Kidney (tissue), 13 donors: ENCODE measurements at regions not wholly inside any gene's neighbourhood (a gene's known extent, or its start where the extent isn't known, plus 50 kb on each side); places are given as distances from the start of the nearest gene placed in this dataset.
A peak's percentile ranks its signal among the peaks of the same experiment; 100 is the strongest.

Experiments used
- DNase-seq, 5 donors: peaks; one replicate each; pipeline ENCODE4 v3.0.0-alpha.2; 2013 to 2020
- FAIRE-seq: peaks from 2 replicates; lab custom pipeline; 2012; peaks lifted over from hg19 to GRCh38; lab: Jason Lieb, UNC
- H3K27ac ChIP-seq, 2 donors: one replicate each; pipeline ENCODE4 v1.7.0; 2013; ENCODE audit warnings: low read depth in 2 of 2, low read length in 2 of 2, inconsistent platforms in 1 of 2
- H3K27me3 ChIP-seq: one replicate; pipeline ENCODE4 v1.7.1; 2013; ENCODE audit warnings: low read length, inconsistent platforms; ENCODE audit not compliant: control insufficient read depth, insufficient read depth
- H3K36me3 ChIP-seq, 3 donors: one replicate each; pipeline versions ENCODE4 v1.7.0 to v1.7.1; 2013; ENCODE audit warnings: low read length in 3 of 3, control low read depth in 1 of 3, inconsistent platforms in 1 of 3; ENCODE audit not compliant: insufficient read depth in 3 of 3, control insufficient read depth in 2 of 3
- H3K4me1 ChIP-seq, 3 donors: one replicate each; pipeline versions ENCODE4 v1.7.0 to v1.7.1; 2013; ENCODE audit warnings: low read length in 3 of 3, inconsistent platforms in 1 of 3, low read depth in 1 of 3; ENCODE audit not compliant: control insufficient read depth in 2 of 3, insufficient read depth in 2 of 3
- H3K4me3 ChIP-seq, 3 donors: one replicate each; pipeline versions ENCODE4 v1.7.0 to v1.8.1; 2013; ENCODE audit warnings: low read length in 3 of 3, control low read depth in 1 of 3, inconsistent platforms in 1 of 3
- H3K9ac ChIP-seq, 3 donors: one replicate each; pipeline versions ENCODE4 v1.7.0 to v1.7.1; 2013; ENCODE audit warnings: low read length in 3 of 3, control low read depth in 1 of 3, inconsistent platforms in 1 of 3
- H3K9me3 ChIP-seq, 3 donors: one replicate each; pipeline versions ENCODE4 v1.7.0 to v1.7.1; 2013; ENCODE audit warnings: low read length in 3 of 3, control low read depth in 1 of 3, inconsistent platforms in 1 of 3; ENCODE audit not compliant: control insufficient read depth in 2 of 3, insufficient read depth in 1 of 3
- CTCF ChIP-seq: IDR thresholded peaks from 3 replicates; pipeline ENCODE4 v1.5.1; 2012; ENCODE audit warnings: mild to moderate bottlenecking, moderate library complexity, borderline replicate concordance; ENCODE audit not compliant: insufficient read depth; ENCODE audit errors: extremely low read depth
- intact Hi-C: fragments of 100-400 bp; cut with DNase I; formaldehyde crosslinking; loops from one replicate; pipeline ENCODE4 v1.11.1; 2022
- donor health status: control.
- donor health status: control.
- donor health status: control.
- donor health status: control.
- donor health status: control.
- donor health status: DM: yes; HTN: yes; CAD: no.
- donor health status: Normal renal cell carcinoma (clear cell type).

- H3K4me3 ChIP-seq, result no peak overlapping the region
- TF ChIP-seq CTCF, result no peak
- no peak overlapping the region for H3K9ac ChIP-seq
- no peaks in the 10 kb centered on the region for H3K27me3 ChIP-seq
- no peaks in the 10 kb centered on the region for H3K4me1 ChIP-seq
- H3K27ac ChIP-seq, result no peak overlapping the region
- H3K36me3 ChIP-seq, result no peaks in the 10 kb centered on the region
- FAIRE-seq, result no peak
- intact Hi-C loops, result no loop called here
- no peak for DNase-seq
- H3K9me3 ChIP-seq, result no peaks in the 10 kb centered on the region
These were observed 60.5 kb upstream of the ADGRG2 start for GRCh38 chrX:19182785-19183184.

- H3K27me3 ChIP-seq, result no peaks in the 10 kb centered on the region
- no peak overlapping the region for H3K9ac ChIP-seq
- H3K4me1 ChIP-seq, result no peaks in the 10 kb centered on the region
- intact Hi-C loops, result no loop called here
- DNase-seq, result peak in 2 of 5 donors; percentile 46 to 52
- FAIRE-seq, result no peak
- no peak for TF ChIP-seq CTCF
- no peaks in the 10 kb centered on the region for H3K9me3 ChIP-seq
- no peak overlapping the region for H3K4me3 ChIP-seq
- no peaks in the 10 kb centered on the region for H3K36me3 ChIP-seq
- no peak overlapping the region for H3K27ac ChIP-seq
These were observed 61.7 kb upstream of the ADGRG2 start for GRCh38 chrX:19183761-19184477.

GRCh38 chrX:19188566-19188965 is 66.3 kb upstream of the ADGRG2 start:
- no peak for DNase-seq
- intact Hi-C loops, result no loop called here
- Histone ChIP-seq H3K9me3 (peaks cover 0 to 3% (median 0%) of the 10 kb centered on the region in 3 donors), H3K36me3 (no peaks in the 10 kb centered on the region), H3K4me1 (no peaks in the 10 kb centered on the region), H3K27me3 (no peaks in the 10 kb centered on the region), H3K27ac (no peak overlapping the region), H3K4me3 (no peak overlapping the region), H3K9ac (no peak overlapping the region)
- FAIRE-seq, result no peak
- no peak for TF ChIP-seq CTCF
